H1 (cell line): ENCODE measurements at regions not wholly inside any gene's neighbourhood (a gene's known extent, or its start where the extent isn't known, plus 50 kb on each side); places are given as distances from the start of the nearest gene placed in this dataset.

ENCODE experiments used
- CTCF ChIA-PET: fragments of 300-600 bp; sonication (Branson Sonifier 250); formaldehyde crosslinking; loops from one replicate; lab custom pipeline; 2021; ENCODE audit not compliant: partially characterized antibody; lab: Charles Lee
- POLR2A ChIA-PET: fragments of 300-600 bp; sonication (Branson Sonifier 250); formaldehyde crosslinking; loops from one replicate; lab custom pipeline; 2021; ENCODE audit warnings: inconsistent platforms; ENCODE audit not compliant: partially characterized antibody; lab: Charles Lee
- DNase-seq, 2 experiments: peaks; one replicate each; pipeline versions ENCODE4 v3.0.0 to v3.0.0-alpha.2; 2010 to 2022; ENCODE audit warnings: low spot score in 2 of 2, low read depth in 1 of 2, mixed read lengths in 1 of 2
- FAIRE-seq: peaks from 2 replicates; lab custom pipeline; 2011; peaks lifted over from hg19 to GRCh38; lab: Jason Lieb, UNC
- H2AFZ ChIP-seq: 2 replicates; pipeline ENCODE4 v1.8.1; 2012; ENCODE audit warnings: low read length, inconsistent platforms
- H2AK5ac ChIP-seq: 2 replicates; pipeline ENCODE4 v1.6.1; 2013; ENCODE audit warnings: low read depth, low read length
- H2BK120ac ChIP-seq: replicated peaks from 2 replicates; pipeline ENCODE3; 2013; ENCODE audit warnings: low read depth, low read length, inconsistent platforms
- H2BK12ac ChIP-seq: 2 replicates; pipeline ENCODE4 v1.6.1; 2013; ENCODE audit warnings: low read depth, low read length
- H2BK15ac ChIP-seq: 2 replicates; pipeline ENCODE4 v1.6.1; 2013; ENCODE audit warnings: low read length
- H2BK20ac ChIP-seq: 2 replicates; pipeline ENCODE4 v1.6.1; 2013; ENCODE audit warnings: low read length
- H2BK5ac ChIP-seq: 2 replicates; pipeline ENCODE4 v1.6.1; 2013; ENCODE audit warnings: low read depth, low read length
- H3K14ac ChIP-seq: 2 replicates; pipeline ENCODE4 v1.6.1; 2013; ENCODE audit warnings: inconsistent platforms; ENCODE audit not compliant: insufficient read length
- H3K18ac ChIP-seq: 2 replicates; pipeline ENCODE4 v1.6.1; 2013; ENCODE audit warnings: low read length; ENCODE audit errors: extremely low read depth
- H3K23ac ChIP-seq: 2 replicates; pipeline ENCODE4 v1.6.1; 2013; ENCODE audit warnings: inconsistent platforms; ENCODE audit not compliant: insufficient read length
- H3K23me2 ChIP-seq: 2 replicates; pipeline ENCODE4 v1.6.1; 2013; ENCODE audit warnings: low read depth, low read length
- H3K27ac ChIP-seq: 2 replicates; pipeline ENCODE4 v1.6.1; 2011; ENCODE audit warnings: low read depth, low read length, inconsistent platforms
- H3K27me3 ChIP-seq, 4 experiments: replicated peaks in 1 of 4; 1 replicate in 1 of 4; 2 replicates in 3 of 4; pipeline versions ENCODE4 v1.6.1 to v1.8.1; 2011 to 2013; ENCODE audit warnings: low read length in 3 of 4, mild to moderate bottlenecking in 3 of 4, inconsistent platforms in 2 of 4, mixed read lengths in 2 of 4, moderate library complexity in 1 of 4; ENCODE audit not compliant: control insufficient read depth in 3 of 4, insufficient read depth in 3 of 4; ENCODE audit errors: extremely low read depth in 1 of 4
- H3K36me3 ChIP-seq, 4 experiments: 2 replicates each; pipeline versions ENCODE4 v1.6.1 to v1.8.1; 2011 to 2013; ENCODE audit warnings: mild to moderate bottlenecking in 4 of 4, low read length in 3 of 4, moderate library complexity in 2 of 4, control low read depth in 1 of 4, inconsistent platforms in 1 of 4; ENCODE audit not compliant: insufficient read depth in 4 of 4, control insufficient read depth in 2 of 4
- H3K4ac ChIP-seq: replicated peaks from 2 replicates; pipeline ENCODE3; 2013; ENCODE audit warnings: low read length, low read depth, mixed read lengths, inconsistent platforms; ENCODE audit not compliant: insufficient read length
- H3K4me1 ChIP-seq, 4 experiments: replicated peaks in 1 of 4; 1 replicate in 1 of 4; 2 replicates in 3 of 4; pipeline versions ENCODE4 v1.6.1 to v1.8.1; 2011 to 2013; ENCODE audit warnings: low read length in 3 of 4, inconsistent platforms in 2 of 4, mixed read lengths in 1 of 4; ENCODE audit not compliant: insufficient read depth in 4 of 4, control insufficient read depth in 3 of 4
- H3K4me2 ChIP-seq, 2 experiments: 2 replicates each; pipeline versions ENCODE4 v1.6.1 to v1.8.1; 2011 to 2013; ENCODE audit warnings: low read depth in 2 of 2, low read length in 2 of 2, control low read depth in 1 of 2, inconsistent platforms in 1 of 2, mild to moderate bottlenecking in 1 of 2; ENCODE audit not compliant: insufficient read depth in 1 of 2
- H3K4me3 ChIP-seq, 4 experiments: fragments of 200-600, 300-600 bp in 1 of 4; sonication (generic), shearing (Covaris generic), sonication (Bioruptor Twin) in 1 of 4; 2 replicates each; pipeline versions ENCODE4 v1.5.1 to v1.8.1; 2011 to 2016; ENCODE audit warnings: low read length in 4 of 4, low read depth in 3 of 4, control low read depth in 2 of 4, inconsistent platforms in 2 of 4, mild to moderate bottlenecking in 2 of 4, mixed read lengths in 1 of 4, moderate library complexity in 1 of 4; ENCODE audit not compliant: insufficient read depth in 2 of 4; ENCODE audit errors: extremely low read depth in 1 of 4
- H3K56ac ChIP-seq: replicated peaks from 2 replicates; pipeline ENCODE3; 2013; ENCODE audit warnings: low read depth, mild to moderate bottlenecking, mixed read lengths, low read length, inconsistent platforms; ENCODE audit not compliant: insufficient read length
- H3K79me1 ChIP-seq: 2 replicates; pipeline ENCODE4 v1.6.1; 2013; ENCODE audit warnings: low read depth, low read length, control low read depth
- H3K79me2 ChIP-seq, 2 experiments: 2 replicates each; pipeline versions ENCODE4 v1.6.1 to v1.8.1; 2012 to 2013; ENCODE audit warnings: low read length in 2 of 2, mild to moderate bottlenecking in 2 of 2, inconsistent platforms in 1 of 2; ENCODE audit not compliant: insufficient read depth in 2 of 2, control insufficient read depth in 1 of 2
- H3K9ac ChIP-seq, 4 experiments: replicated peaks in 1 of 4; 1 replicate in 1 of 4; 2 replicates in 3 of 4; pipeline versions ENCODE4 v1.6.1 to v1.8.1; 2011 to 2013; ENCODE audit warnings: low read depth in 3 of 4, low read length in 3 of 4, control low read depth in 2 of 4, mild to moderate bottlenecking in 2 of 4, moderate library complexity in 2 of 4, inconsistent platforms in 1 of 4; ENCODE audit errors: extremely low read depth in 1 of 4
- H3K9me3 ChIP-seq, 2 experiments: 2 replicates each; pipeline versions ENCODE4 v1.6.1 to v1.8.1; 2012 to 2013; ENCODE audit warnings: mild to moderate bottlenecking in 2 of 2, moderate library complexity in 2 of 2, control low read depth in 1 of 2, inconsistent platforms in 1 of 2, low read depth in 1 of 2, low read length in 1 of 2, mixed read lengths in 1 of 2; ENCODE audit not compliant: insufficient read depth in 2 of 2
- H4K20me1 ChIP-seq, 2 experiments: replicated peaks in 1 of 2; 2 replicates each; pipeline versions ENCODE3 to v1.8.1; 2011 to 2013; ENCODE audit warnings: inconsistent platforms in 2 of 2, low read length in 2 of 2, mild to moderate bottlenecking in 1 of 2; ENCODE audit not compliant: insufficient read depth in 2 of 2, control insufficient read depth in 1 of 2
- H4K5ac ChIP-seq: 2 replicates; pipeline ENCODE4 v1.6.1; 2013; ENCODE audit warnings: low read length, low read depth, mixed read lengths, inconsistent platforms; ENCODE audit not compliant: insufficient read length
- H4K8ac ChIP-seq: 2 replicates; pipeline ENCODE4 v1.8.0; 2013; ENCODE audit warnings: mild to moderate bottlenecking, moderate library complexity, low read length, inconsistent platforms; ENCODE audit not compliant: insufficient read depth; ENCODE audit errors: extremely low read depth
- H4K91ac ChIP-seq: replicated peaks from 2 replicates; pipeline ENCODE3; 2013; ENCODE audit warnings: low read length, mixed read lengths, inconsistent platforms; ENCODE audit not compliant: insufficient read length
- ASH2L ChIP-seq: fragments of 200-600, 300-600 bp; sonication (generic); IDR thresholded peaks from one replicate; pipeline ENCODE4 v1.7.1; 2017; ENCODE audit warnings: low read length
- BACH1 ChIP-seq: IDR thresholded peaks from 2 replicates; pipeline ENCODE4 v1.6.1; 2012; ENCODE audit warnings: low read length, improper control_type of control experiment
- CBX8 ChIP-seq: fragments of 300-800, 300-1000 bp; sonication (generic); IDR thresholded peaks from 2 replicates; pipeline ENCODE4 v1.7.1; 2016; ENCODE audit warnings: low read depth, low read length, borderline replicate concordance
- CREB1 ChIP-seq: IDR thresholded peaks from 2 replicates; pipeline ENCODE4 v1.6.1; 2012; ENCODE audit warnings: inconsistent platforms
- KDM1A ChIP-seq: fragments of 200-600, 300-600 bp; sonication (generic); IDR thresholded peaks from 2 replicates; pipeline ENCODE4 v1.7.1; 2016; ENCODE audit warnings: mild to moderate bottlenecking, low read length, borderline replicate concordance
- NANOG ChIP-seq: IDR thresholded peaks from 2 replicates; pipeline ENCODE4 v1.6.1; 2011; ENCODE audit warnings: low read length, low read depth, mild to moderate bottlenecking, inconsistent platforms; ENCODE audit not compliant: insufficient read depth, poor library complexity, severe bottlenecking
- SP4 ChIP-seq: IDR thresholded peaks from 2 replicates; pipeline ENCODE4 v1.6.1; 2012; ENCODE audit warnings: low read length, inconsistent platforms
- SRF ChIP-seq: IDR thresholded peaks from 2 replicates; pipeline ENCODE4 v1.6.1; 2011; ENCODE audit warnings: mild to moderate bottlenecking, low read depth, low read length, moderate library complexity
- WGBS, 2 experiments: shearing (Covaris generic) in 1 of 2; methylation state at CpG; one replicate each; pipeline versions ENCODE4 v1.1.6 to v1.1.7; 2013 to 2015; ENCODE audit warnings: low lambda C conversion rate in 2 of 2, mixed read lengths in 2 of 2, inconsistent platforms in 1 of 2, low coverage in 1 of 2, missing lambda C conversion rate in 1 of 2; ENCODE audit not compliant: insufficient replicate concordance in 2 of 2, insufficient coverage in 1 of 2, insufficient read length in 1 of 2; ENCODE audit errors: extremely low coverage in 1 of 2, missing lambda C conversion rate in 1 of 2; 5-methylcytosine and 5-hydroxymethylcytosine counted together

GRCh38 chr5:78718824-78719223 is 70.3 kb upstream of the LHFPL2 start:
- no peaks in the 10 kb centered on the region for H3K36me3 ChIP-seq
- H3K79me1 ChIP-seq, result no peaks in the 10 kb centered on the region
- H3K9me3 ChIP-seq, result no peaks in the 10 kb centered on the region
- no peak overlapping the region for H2BK120ac ChIP-seq
- 0 out of 2 replicates have a peak overlapping the region, but pooled peaks have one; percentile 18 for H2BK20ac ChIP-seq
- peak overlapping the region; percentile 52; the same call in 1 of the 2 replicates for H2BK5ac ChIP-seq
- H3K9ac ChIP-seq, result no peak overlapping the region
- no peak overlapping the region for H4K91ac ChIP-seq
- no peaks in the 10 kb centered on the region for H3K27me3 ChIP-seq
- H3K4me1 ChIP-seq, result peaks cover 0 to 4% (median 2%) of the 10 kb centered on the region in 4 experiments; a peak in 3 of 7 replicates
- no peak overlapping the region for H3K56ac ChIP-seq
- no peak overlapping the region for H3K4me3 ChIP-seq
- FAIRE-seq (no peak), DNase-seq (no peak)
- H2AK5ac ChIP-seq, result no peak overlapping the region
- H4K5ac ChIP-seq, result no peak overlapping the region
- WGBS, 2 experiments, result 89% methylated on average over 1 of the region's 1 CpG; no CpG with 5 or more reads in 1 of the 2 experiments
- ChIA-PET POLR2A (no interaction called here), CTCF (interaction anchor here (1.2 kb wide), 2 partner anchors 20 to 92 kb away, joined by 3 to 5 read pairs; no protein-coding TSS in a partner anchor)
- no peak overlapping the region for H2AFZ ChIP-seq
- no peaks in the 10 kb centered on the region for H4K20me1 ChIP-seq
- no peak overlapping the region for H3K4me2 ChIP-seq
- H4K8ac ChIP-seq, result no peak overlapping the region
- H3K23ac ChIP-seq, result no peak overlapping the region
- no peak overlapping the region for H3K14ac ChIP-seq
- H3K27ac ChIP-seq, result no peak overlapping the region
- no peak overlapping the region; the same call in 1 of the 2 replicates for H3K18ac ChIP-seq
- H3K79me2 ChIP-seq, result no peaks in the 10 kb centered on the region
- no peaks in the 10 kb centered on the region for H3K23me2 ChIP-seq
- no peak overlapping the region for H3K4ac ChIP-seq
- 0 out of 2 replicates have a peak overlapping the region, but pooled peaks have one; percentile 17 for H2BK12ac ChIP-seq
- no peak overlapping the region for H2BK15ac ChIP-seq
- TF ChIP-seq NANOG (no peak), BACH1 (no peak), ASH2L (no peak), CBX8 (no peak), CREB1 (no peak), SRF (no peak), SP4 (no peak), KDM1A (no peak)
